KOPT-K1 (cell line): ENCODE measurements at regions not wholly inside any gene's neighbourhood (a gene's known extent, or its start where the extent isn't known, plus 50 kb on each side); places are given as distances from the start of the nearest gene placed in this dataset.

Source experiments
- H3K27ac ChIP-seq: fragments of 200-600 bp; sonication (generic); 2 replicates; pipeline ENCODE4 v1.5.1; 2016; ENCODE audit warnings: antibody characterized with exemption, mild to moderate bottlenecking, low read depth, low read length; ENCODE audit not compliant: poor library complexity, severe bottlenecking
- H3K36me3 ChIP-seq: fragments of 200-600 bp; sonication (generic); 2 replicates; pipeline ENCODE4 v1.5.1; 2017; ENCODE audit warnings: antibody characterized with exemption, mild to moderate bottlenecking, low read length, moderate library complexity; ENCODE audit not compliant: insufficient read depth
- H3K9me3 ChIP-seq: fragments of 200-600 bp; sonication (generic); 2 replicates; pipeline ENCODE4 v1.5.1; 2017; ENCODE audit warnings: antibody characterized with exemption, low read length, mild to moderate bottlenecking; ENCODE audit not compliant: insufficient read depth, poor library complexity, severe bottlenecking

DNA sequence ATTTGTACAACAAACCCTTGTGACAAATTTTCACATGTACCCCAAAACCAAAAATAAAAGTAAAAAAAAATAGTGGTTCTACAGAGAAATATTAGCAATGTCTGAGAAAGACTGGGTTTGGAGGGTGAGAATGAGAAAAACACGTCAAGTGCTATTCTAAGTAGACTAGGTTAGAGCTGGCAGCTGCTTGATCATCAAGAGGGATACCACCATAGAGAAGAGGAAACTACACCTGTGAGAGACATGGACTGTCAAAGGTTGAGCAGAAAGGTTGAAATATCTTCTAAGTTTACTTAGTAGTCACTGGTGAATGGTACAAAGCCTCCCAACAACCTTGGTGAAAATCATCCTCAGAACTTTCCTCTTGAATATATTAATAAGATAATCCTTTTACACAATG lies 126.9 kb upstream of the ITGA4 start:
- Histone ChIP-seq H3K36me3 (peaks cover 19% of the 10 kb centered on the region; the same call in 1 of the 2 replicates), H3K27ac (no peak overlapping the region), H3K9me3 (peaks cover 24% of the 10 kb centered on the region)

GRCh38 chr2:181332044-181332605 lies 125.1 kb upstream of the ITGA4 start:
- peaks cover 24% of the 10 kb centered on the region for H3K9me3 ChIP-seq
- H3K36me3 ChIP-seq, result peaks cover 19% of the 10 kb centered on the region; the same call in 1 of the 2 replicates
- H3K27ac ChIP-seq, result no peak overlapping the region

DNA sequence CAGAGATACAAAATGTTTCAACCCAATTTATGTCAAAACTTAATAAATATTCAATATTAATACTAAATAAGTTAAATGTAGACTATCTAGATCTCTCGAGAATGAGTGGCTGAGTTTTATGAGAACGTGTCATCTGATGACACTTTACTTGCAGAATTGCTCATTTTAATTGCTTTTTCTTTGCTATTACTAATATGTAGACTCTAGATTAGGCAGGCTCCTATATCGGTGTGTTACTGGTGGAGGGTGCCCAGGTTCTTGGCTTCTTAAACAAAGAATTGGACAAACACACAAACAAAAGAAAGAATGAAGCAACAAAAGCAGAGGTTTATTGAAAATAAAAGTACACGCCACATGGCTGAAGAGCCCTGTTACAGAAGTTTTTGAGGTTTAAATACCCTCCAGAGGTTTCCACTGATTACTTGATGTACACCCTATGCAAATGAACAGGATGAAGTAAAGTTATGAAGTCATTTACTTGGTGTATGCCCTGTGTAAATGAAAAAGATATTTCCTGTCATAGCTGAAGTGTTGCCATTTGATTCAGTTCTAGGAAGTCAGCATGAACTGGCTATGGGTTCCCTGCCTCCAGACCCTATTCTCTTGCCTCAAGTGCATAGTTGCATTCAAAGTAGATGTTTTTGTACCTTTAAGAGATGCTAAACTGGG lies 122.9 kb upstream of the ITGA4 start:
- H3K36me3 ChIP-seq, result peaks cover 12% of the 10 kb centered on the region; the same call in 1 of the 2 replicates
- H3K9me3 ChIP-seq, result peaks cover 7% of the 10 kb centered on the region
- H3K27ac ChIP-seq, result no peak overlapping the region

DNA sequence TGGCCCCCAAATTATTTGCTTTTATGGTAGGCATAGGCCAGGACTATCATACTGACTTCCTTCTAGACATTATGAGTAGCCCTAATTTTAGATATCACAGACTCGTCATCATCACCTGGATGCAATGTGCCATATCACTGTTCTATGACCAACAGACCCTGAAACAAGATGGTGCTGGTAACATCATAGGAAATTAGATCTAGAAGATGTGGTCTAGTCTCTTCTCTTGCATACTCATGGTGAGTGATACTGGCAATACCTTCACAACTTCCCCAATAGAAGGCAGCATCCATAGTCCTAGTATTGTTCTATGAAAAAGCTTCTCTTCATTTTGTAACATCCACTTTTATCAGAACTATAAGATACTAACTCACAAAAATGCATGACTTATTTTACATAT lies 116.3 kb upstream of the ITGA4 start:
- H3K36me3 ChIP-seq, result peaks cover 12% of the 10 kb centered on the region
- no peak overlapping the region for H3K27ac ChIP-seq
- H3K9me3 ChIP-seq, result peaks cover 7% of the 10 kb centered on the region

- peaks cover 10% of the 10 kb centered on the region for H3K9me3 ChIP-seq
- peaks cover 13% of the 10 kb centered on the region for H3K36me3 ChIP-seq
- no peak overlapping the region for H3K27ac ChIP-seq
Observed at GRCh38 chr2:181341855-181342600, 115.2 kb upstream of the ITGA4 start.

GRCh38 chr2:181348107-181348837 lies 108.9 kb upstream of the ITGA4 start:
- peaks cover 10% of the 10 kb centered on the region for H3K9me3 ChIP-seq
- H3K27ac ChIP-seq, result no peak overlapping the region
- H3K36me3 ChIP-seq, result peaks cover 6% of the 10 kb centered on the region; the same call in 1 of the 2 replicates

GRCh38 chr2:181352158-181352557 lies 105.0 kb upstream of the ITGA4 start:
- Histone ChIP-seq H3K27ac (no peak overlapping the region), H3K36me3 (peaks cover 5% of the 10 kb centered on the region; the same call in 1 of the 2 replicates), H3K9me3 (no peaks in the 10 kb centered on the region)

DNA sequence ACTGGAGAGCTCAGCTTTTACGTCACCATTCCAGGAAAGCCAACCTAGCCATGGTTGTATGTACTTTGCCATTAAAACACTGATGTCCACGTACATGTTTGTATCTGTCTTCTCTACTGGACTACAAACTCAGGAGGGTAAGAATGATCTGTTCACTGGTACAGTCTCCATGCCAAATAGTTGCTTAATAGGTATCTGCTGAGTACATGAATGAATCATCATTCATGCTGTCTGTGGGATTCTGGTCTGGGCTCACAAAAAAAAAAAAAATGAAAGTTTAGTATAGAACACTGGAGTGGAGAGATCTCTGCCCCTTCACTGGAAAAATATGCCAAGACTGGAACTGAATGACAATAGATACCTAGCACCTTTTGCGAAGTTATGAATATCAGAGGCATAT lies 102.6 kb upstream of the ITGA4 start:
- no peak overlapping the region for H3K27ac ChIP-seq
- H3K9me3 ChIP-seq, result no peaks in the 10 kb centered on the region
- H3K36me3 ChIP-seq, result peaks cover 5% of the 10 kb centered on the region; the same call in 1 of the 2 replicates

- H3K9me3 ChIP-seq, result no peaks in the 10 kb centered on the region
- no peak overlapping the region for H3K27ac ChIP-seq
- peaks cover 5% of the 10 kb centered on the region; the same call in 1 of the 2 replicates for H3K36me3 ChIP-seq
Observed at GRCh38 chr2:181356526-181357130, 100.6 kb upstream of the ITGA4 start.

DNA sequence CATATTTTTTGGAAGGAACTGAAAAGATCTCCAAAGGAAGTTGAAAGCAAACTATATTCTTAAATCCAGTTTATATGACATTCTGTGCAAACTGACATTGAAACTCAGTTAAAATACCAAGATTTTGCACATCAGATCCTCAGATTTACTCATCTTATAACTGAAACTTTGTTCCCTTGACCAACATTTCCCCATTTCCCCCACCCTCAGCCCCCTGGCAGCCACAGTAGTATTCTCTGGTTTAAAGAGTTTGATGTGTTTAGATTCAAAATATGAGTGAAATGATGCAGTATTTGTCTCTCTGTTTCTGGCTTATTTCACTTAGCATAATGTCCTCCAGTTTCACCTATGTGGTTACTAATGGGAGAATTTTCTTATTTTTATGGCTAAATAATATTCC lies 99.2 kb upstream of the ITGA4 start:
- Histone ChIP-seq H3K27ac (no peak overlapping the region), H3K9me3 (no peaks in the 10 kb centered on the region), H3K36me3 (peaks cover 6% of the 10 kb centered on the region)

DNA sequence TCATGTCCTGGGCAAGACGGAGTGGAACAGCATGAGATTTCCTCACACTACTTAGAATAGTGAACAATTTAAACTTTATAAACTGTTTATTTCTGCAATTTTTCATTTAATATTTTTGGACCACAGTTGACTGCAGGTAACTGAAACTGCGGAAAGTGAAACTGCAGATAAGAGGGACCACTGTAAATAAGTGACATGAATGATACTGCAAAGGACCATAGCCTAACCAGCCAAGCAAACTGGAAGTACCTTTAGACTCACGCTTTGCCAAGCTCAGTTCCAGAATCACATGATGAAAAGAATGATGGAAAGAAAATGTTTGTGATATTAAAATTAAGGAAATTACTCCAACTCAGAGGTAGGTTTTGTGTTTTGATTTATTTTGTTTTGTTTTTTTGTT lies 94.6 kb upstream of the ITGA4 start:
- Histone ChIP-seq H3K36me3 (peaks cover 14% of the 10 kb centered on the region), H3K9me3 (no peaks in the 10 kb centered on the region), H3K27ac (no peak overlapping the region)

GRCh38 chr2:181363164-181363563 lies 94.0 kb upstream of the ITGA4 start:
- Histone ChIP-seq H3K27ac (no peak overlapping the region), H3K9me3 (no peaks in the 10 kb centered on the region), H3K36me3 (peaks cover 14% of the 10 kb centered on the region)

DNA sequence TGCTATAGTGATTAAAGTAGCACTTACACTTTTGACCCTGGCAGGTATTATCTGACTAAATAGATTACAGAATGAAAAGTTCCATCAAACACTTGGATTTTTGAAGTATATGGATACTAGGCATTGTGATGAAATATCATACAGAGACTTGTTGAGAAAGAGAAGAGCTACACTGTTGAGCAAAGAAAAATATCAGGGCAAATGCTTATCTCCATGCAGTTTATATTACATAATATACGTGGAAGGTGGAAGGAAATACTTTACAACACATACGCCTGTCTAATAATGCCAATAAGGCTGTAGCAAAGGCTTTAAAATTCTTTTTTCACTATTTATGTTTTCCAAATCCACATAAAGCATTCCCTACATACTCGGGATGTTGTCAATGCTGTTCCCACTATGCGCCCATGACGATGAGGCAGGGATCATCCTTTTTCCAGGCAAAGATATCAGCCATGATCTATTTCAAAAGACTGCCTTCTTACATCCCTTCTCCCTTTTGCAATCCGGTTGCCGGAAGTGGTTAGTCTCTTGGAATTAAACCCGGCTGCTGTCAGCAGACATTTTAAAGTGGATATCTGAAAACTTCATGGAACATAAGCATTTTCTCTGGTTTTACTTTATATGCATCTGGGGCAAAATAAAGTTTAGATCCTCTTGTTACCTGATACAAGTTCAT lies 92.6 kb upstream of the ITGA4 start:
- H3K9me3 ChIP-seq, result no peaks in the 10 kb centered on the region
- no peak overlapping the region for H3K27ac ChIP-seq
- peaks cover 16% of the 10 kb centered on the region for H3K36me3 ChIP-seq

DNA sequence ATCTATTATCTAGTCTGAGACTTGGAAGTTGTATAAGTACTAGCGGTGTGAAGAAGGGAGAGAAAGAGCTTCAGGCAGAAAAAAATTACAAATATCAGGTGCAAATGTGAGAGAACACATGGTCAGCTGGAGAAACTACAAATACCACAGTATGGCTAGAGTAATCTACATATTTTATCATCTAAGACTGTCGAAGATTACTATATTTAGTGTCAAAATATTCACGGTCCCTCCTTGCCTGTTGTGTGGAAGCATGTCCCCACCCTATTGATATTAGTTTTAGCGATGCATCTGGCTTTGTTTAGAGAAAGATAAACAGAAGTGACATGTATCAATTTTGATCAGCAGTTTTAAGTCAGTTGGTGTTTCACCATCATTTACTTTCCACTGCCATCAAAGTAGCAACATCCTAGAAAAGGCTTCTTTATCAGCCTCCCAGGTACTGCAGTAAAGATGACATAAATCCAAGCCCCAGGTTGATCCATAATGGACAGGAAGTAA lies 90.5 kb upstream of the ITGA4 start:
- Histone ChIP-seq H3K27ac (no peak overlapping the region), H3K36me3 (peaks cover 21% of the 10 kb centered on the region), H3K9me3 (no peaks in the 10 kb centered on the region)
